Gastrocnemius medialis (tissue), 4 donors: ENCODE measurements at regions not wholly inside any gene's neighbourhood (a gene's known extent, or its start where the extent isn't known, plus 50 kb on each side); places are given as distances from the start of the nearest gene placed in this dataset.

Experiments
- CTCF ChIP-seq, 5 experiments: fragments of 450-650 bp in 3 of 5; fragments of 200-600 bp in 2 of 5; sonication (generic) in 2 of 5; IDR thresholded peaks in 4 of 5; conservative IDR thresholded peaks in 1 of 5; 1 replicate in 4 of 5; 2 replicates in 1 of 5; pipeline ENCODE4 v1.5.1; 2016 to 2019; ENCODE audit warnings: antibody characterized with exemption in 5 of 5, mild to moderate bottlenecking in 3 of 5, moderate library complexity in 3 of 5
- POLR2A ChIP-seq, 2 donors: fragments of 450-650 bp; IDR thresholded peaks; one replicate each; pipeline ENCODE4 v1.6.1; 2017; ENCODE audit warnings: antibody characterized with exemption in 2 of 2, mild to moderate bottlenecking in 2 of 2, moderate library complexity in 2 of 2

DNA sequence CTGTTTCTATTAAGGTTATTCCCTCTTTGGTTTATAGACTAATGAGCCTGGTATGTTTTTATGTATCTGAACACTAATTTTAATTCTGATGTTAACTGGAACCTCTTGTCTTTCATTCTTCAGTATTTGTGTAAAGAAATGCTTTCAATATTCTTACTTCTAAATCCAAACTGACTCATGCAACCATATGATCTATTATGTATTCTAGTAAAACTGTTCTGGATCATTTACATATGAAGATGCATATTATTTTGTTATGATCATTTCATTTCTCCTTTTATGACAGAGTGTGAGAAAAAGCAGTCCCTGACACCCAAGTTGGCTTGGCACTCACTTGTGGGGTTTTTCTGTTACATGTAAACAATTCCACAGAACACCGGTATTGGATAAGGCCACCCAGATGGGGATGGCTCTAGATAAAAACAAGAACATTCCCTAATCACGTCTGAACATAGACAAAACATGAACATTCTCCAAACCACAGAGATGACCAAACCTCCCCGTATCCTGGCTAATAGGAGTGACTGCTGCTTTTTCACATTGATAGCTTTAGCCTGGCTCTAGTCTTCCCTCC is 72.2 kb upstream of the EPHB3 start:
- TF ChIP-seq CTCF (IDR thresholded peaks at IDR 0.05 in 4 of 5, conservative IDR thresholded peaks at IDR 0.05 in 1 of 5) (no peak), POLR2A (IDR thresholded peaks at IDR 0.05) (no peak)
